ENCODE measurements at regions not wholly inside any gene's neighbourhood (a gene's known extent, or its start where the extent isn't known, plus 50 kb on each side); places are given as distances from the start of the nearest gene placed in this dataset.

DNA sequence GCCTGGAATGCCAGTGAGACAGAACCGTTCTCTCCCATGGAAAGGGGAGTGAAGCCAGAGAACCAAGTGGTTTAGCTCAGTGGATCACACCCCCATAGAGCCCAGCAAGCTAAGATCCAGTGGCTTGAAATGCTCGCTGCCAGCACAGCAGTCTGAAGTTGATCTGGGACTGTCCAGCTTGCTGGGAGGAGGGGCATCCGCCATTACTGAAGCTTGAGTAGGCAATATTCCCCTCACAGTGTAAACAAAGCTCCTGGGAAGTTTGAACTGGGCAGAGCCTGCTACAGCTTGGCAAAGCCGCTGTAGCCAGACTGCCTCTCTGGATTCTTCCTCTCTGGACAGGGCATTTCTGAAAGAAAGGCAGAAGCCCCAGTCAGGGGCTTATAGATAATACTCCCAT is 374.3 kb upstream of the DCN start:
- in situ Hi-C loops (cut with MboI; ENCODE audit: low sequenced_read_pairs, unreplicated experiment): no loop called here
- TF ChIP-seq, protein P1, sequence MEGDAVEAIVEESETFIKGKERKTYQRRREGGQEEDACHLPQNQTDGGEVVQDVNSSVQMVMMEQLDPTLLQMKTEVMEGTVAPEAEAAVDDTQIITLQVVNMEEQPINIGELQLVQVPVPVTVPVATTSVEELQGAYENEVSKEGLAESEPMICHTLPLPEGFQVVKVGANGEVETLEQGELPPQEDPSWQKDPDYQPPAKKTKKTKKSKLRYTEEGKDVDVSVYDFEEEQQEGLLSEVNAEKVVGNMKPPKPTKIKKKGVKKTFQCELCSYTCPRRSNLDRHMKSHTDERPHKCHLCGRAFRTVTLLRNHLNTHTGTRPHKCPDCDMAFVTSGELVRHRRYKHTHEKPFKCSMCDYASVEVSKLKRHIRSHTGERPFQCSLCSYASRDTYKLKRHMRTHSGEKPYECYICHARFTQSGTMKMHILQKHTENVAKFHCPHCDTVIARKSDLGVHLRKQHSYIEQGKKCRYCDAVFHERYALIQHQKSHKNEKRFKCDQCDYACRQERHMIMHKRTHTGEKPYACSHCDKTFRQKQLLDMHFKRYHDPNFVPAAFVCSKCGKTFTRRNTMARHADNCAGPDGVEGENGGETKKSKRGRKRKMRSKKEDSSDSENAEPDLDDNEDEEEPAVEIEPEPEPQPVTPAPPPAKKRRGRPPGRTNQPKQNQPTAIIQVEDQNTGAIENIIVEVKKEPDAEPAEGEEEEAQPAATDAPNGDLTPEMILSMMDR (IDR thresholded peaks at IDR 0.05; ENCODE audit: borderline replicate concordance, control extremely low read depth, extremely low read depth, insufficient read depth, missing control alignments): no peak
- DNase-seq (ENCODE audit: low spot score): no peak

DNA sequence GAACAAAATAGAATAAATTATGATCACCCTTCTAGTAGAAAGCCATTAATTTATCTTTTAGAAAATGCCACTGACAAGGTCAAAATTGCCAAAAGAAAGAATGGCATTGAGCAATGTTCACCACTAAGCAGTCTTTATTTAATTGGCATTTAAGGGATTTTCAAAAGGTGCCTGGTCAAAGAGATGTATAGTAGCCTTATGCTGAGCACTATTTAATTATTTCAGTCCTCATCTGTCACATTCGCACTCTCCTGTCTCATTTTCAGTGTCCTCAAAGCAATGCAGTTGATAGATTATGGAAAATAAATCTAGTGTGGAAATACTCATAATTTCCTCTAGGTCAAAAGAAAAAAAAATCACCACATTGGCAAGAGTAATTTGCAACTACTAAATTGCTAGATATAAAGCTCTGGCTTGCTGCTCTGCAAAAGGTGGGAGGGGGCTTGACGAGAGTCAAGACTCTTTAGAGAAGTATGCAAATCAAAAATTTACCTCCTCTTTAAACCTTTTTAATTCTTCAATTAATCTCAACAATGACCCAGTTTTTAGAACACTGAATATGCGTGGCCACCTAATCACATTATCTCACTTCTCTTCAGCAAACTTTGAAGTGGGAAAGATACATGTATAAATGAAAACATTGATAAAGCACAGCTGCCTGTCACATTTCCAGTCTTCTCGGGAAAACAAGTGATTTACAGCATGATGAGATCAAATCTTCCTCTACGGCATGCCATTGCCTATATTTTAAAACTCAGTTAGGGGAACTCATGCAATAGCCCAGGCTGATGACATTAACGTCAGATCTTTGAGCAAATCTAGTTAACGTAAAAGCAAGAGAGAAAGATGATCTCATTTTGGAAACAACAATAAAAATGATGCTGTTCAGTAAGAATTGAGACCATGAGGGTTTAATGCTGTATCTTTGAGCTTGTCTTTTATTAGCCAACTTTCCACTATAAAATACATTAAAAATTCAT is 373.1 kb upstream of the DCN start:
- TF ChIP-seq, protein P1 (IDR thresholded peaks at IDR 0.05; ENCODE audit: borderline replicate concordance, control extremely low read depth, extremely low read depth, insufficient read depth, missing control alignments): no peak
- in situ Hi-C loops (cut with MboI; ENCODE audit: low sequenced_read_pairs, unreplicated experiment): no loop called here
- DNase-seq (ENCODE audit: low spot score): no peak

DNA sequence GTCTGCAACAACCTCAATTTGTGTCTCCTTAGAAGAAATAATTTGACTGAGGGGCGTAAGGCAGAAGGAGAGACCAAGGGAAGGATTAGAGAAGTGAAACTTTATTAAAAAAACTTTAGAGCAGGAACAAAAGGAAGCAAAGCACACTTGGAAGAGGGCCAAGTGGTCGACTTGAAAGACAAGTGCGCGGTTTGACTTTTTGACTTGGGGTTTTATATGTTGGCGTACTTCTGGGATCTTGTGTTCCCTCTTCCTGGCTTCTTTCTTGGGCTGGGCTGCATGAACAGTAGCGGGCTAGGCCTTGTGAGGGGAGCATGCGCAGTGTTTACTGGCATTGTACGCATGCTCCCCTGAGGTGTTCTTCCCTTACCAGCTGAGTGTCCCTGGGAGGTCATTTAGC is 369.3 kb upstream of the DCN start:
- no peak for DNase-seq (ENCODE audit: low spot score)
- in situ Hi-C loops (cut with MboI; ENCODE audit: low sequenced_read_pairs, unreplicated experiment): no loop called here
- TF ChIP-seq, protein P1 (IDR thresholded peaks at IDR 0.05; ENCODE audit: borderline replicate concordance, control extremely low read depth, extremely low read depth, insufficient read depth, missing control alignments): no peak

DNA sequence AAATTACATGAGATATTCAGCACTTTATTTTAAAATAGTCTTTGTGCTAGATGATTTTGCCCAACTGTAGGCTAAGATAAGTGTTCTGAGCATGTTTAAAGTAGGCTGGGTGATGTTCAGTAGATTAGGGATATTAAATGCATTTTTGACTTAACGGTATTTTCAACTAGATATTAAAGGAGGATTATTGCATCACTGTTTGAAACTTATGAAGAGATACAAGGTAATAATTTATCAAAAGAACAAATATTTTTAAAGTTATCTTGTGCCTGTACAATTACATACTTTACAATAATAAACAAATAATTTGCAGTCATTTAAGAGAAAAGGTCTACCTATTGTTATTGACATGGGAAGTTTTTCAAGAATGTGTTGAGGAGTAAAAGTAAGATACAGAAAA is 368.6 kb upstream of the DCN start:
- DNase-seq (ENCODE audit: low spot score): no peak
- TF ChIP-seq, protein P1 (IDR thresholded peaks at IDR 0.05; ENCODE audit: borderline replicate concordance, control extremely low read depth, extremely low read depth, insufficient read depth, missing control alignments): no peak
- in situ Hi-C loops (cut with MboI; ENCODE audit: low sequenced_read_pairs, unreplicated experiment): no loop called here

DNA sequence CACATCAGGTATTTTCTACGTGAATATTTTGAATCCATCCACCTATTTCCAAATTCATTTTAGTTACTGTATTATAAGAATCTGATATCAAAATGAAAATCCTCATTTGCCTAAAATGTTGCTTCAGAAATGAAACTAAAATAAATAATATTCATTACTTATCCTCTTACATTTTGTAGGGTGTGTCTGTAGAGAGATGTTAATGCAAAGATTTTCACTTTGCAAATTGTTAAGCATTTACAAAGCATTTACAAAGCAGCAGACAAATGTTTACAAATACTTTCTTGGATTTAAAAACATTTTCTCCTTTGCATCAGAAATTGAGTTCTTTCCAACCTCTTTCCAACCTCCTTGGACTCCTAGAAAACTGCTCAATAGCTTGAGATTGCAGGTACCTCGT is 360.0 kb upstream of the DCN start:
- TF ChIP-seq, protein P1 (IDR thresholded peaks at IDR 0.05; ENCODE audit: borderline replicate concordance, control extremely low read depth, extremely low read depth, insufficient read depth, missing control alignments): no peak
- in situ Hi-C loops (cut with MboI; ENCODE audit: low sequenced_read_pairs, unreplicated experiment): no loop called here
- DNase-seq (ENCODE audit: low spot score): no peak

DNA sequence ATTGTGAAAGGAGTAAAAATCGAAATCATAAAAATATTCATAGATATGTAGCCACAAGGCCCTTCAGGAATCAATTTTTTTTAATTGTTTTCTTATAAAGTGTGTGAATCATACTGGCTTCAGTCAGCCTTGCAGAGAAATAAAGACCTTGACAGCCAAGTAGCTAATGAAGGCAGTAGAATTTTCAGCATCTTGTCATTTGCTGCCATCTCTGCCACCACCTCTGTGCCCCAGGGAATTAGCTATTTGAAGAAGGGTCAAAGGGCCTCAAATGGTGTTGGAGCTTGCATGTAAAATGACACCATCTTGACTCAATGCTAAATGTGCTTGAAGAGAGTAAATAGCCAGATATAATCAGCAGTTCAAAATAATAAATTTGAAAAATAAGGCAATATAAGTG is 359.4 kb upstream of the DCN start:
- no peak for DNase-seq (ENCODE audit: low spot score)
- in situ Hi-C loops (cut with MboI; ENCODE audit: low sequenced_read_pairs, unreplicated experiment): no loop called here
- TF ChIP-seq, protein P1 (IDR thresholded peaks at IDR 0.05; ENCODE audit: borderline replicate concordance, control extremely low read depth, extremely low read depth, insufficient read depth, missing control alignments): no peak

All from GM13976 (cell line).